WTC11 (cell line): ENCODE measurements at regions not wholly inside any gene's neighbourhood (a gene's known extent, or its start where the extent isn't known, plus 50 kb on each side); places are given as distances from the start of the nearest gene placed in this dataset.

Source experiments
- ATAC-seq: fragments of 200-7000 bp; cut with Tn5 transposase; 2 replicates; pipeline ENCODE4 v1.10.0; 2021; ENCODE audit warnings: mild to moderate bottlenecking, moderate library complexity
- CTCF ChIA-PET: fragments of 300-600 bp; sonication (Branson Sonifier 250); formaldehyde crosslinking; loops from one replicate; lab custom pipeline; 2021; ENCODE audit warnings: antibody characterized with exemption; lab: Charles Lee
- POLR2A ChIA-PET: fragments of 350-600 bp; sonication (Branson Sonifier 250); formaldehyde crosslinking; loops from one replicate; lab custom pipeline; 2021; ENCODE audit warnings: antibody characterized with exemption; lab: Charles Lee
- DNase-seq: peaks from one replicate; pipeline ENCODE4 v3.0.0; 2021; ENCODE audit warnings: low spot score
- H3K27ac Mint-ChIP-seq: 2 replicates; pipeline ENCODE4 v1.8.0; 2021; ENCODE audit warnings: mixed read lengths
- H3K27me3 Mint-ChIP-seq: 2 replicates; pipeline ENCODE4 v1.8.0; 2021; ENCODE audit warnings: low read depth, mild to moderate bottlenecking, moderate library complexity, mixed read lengths
- H3K36me3 Mint-ChIP-seq: 2 replicates; pipeline ENCODE4 v1.8.0; 2021; ENCODE audit warnings: mixed read lengths
- H3K4me1 Mint-ChIP-seq: 2 replicates; pipeline ENCODE4 v1.8.0; 2022; ENCODE audit warnings: mixed read lengths
- H3K4me3 Mint-ChIP-seq: 2 replicates; pipeline ENCODE4 v1.8.0; 2021; ENCODE audit warnings: mild to moderate bottlenecking, moderate library complexity, mixed read lengths
- H3K9me3 Mint-ChIP-seq: 2 replicates; pipeline ENCODE4 v1.8.0; 2021; ENCODE audit warnings: mixed read lengths
- AFF4 ChIP-seq: sonication (generic); formaldehyde crosslinking; IDR thresholded peaks from 2 replicates; pipeline ENCODE4 v1.8.1; 2023; ENCODE audit warnings: mild to moderate bottlenecking, missing genetic modification reagents, borderline replicate concordance
- CREB1 ChIP-seq: sonication (generic); formaldehyde crosslinking; IDR thresholded peaks from 2 replicates; pipeline ENCODE4 v1.8.0; 2023; ENCODE audit warnings: mild to moderate bottlenecking, missing genetic modification reagents
- CREM ChIP-seq: sonication (generic); formaldehyde crosslinking; IDR thresholded peaks from 2 replicates; pipeline ENCODE4 v1.8.1; 2022; ENCODE audit warnings: mild to moderate bottlenecking, missing genetic modification reagents, moderate library complexity
- ERG ChIP-seq: fragments of 250-450 bp; sonication (Bioruptor Pico); IDR thresholded peaks from 2 replicates; pipeline ENCODE4 v1.8.0; 2021; ENCODE audit warnings: mild to moderate bottlenecking
- FOXK1 ChIP-seq: sonication (generic); formaldehyde crosslinking; IDR thresholded peaks from 2 replicates; pipeline ENCODE4 v1.8.0; 2022; ENCODE audit warnings: mild to moderate bottlenecking, moderate library complexity, missing genetic modification reagents
- FOXP4 ChIP-seq: sonication (generic); formaldehyde crosslinking; IDR thresholded peaks from 2 replicates; pipeline ENCODE4 v1.8.0; 2022; ENCODE audit warnings: mild to moderate bottlenecking, missing genetic modification reagents
- GABPB1 ChIP-seq: sonication (generic); formaldehyde crosslinking; IDR thresholded peaks from 2 replicates; pipeline ENCODE4 v1.8.1; 2023; ENCODE audit warnings: mild to moderate bottlenecking, missing genetic modification reagents
- HMGXB4 ChIP-seq: sonication (generic); formaldehyde crosslinking; IDR thresholded peaks from 2 replicates; pipeline ENCODE4 v1.8.1; 2023; ENCODE audit warnings: mild to moderate bottlenecking, moderate library complexity, missing genetic modification reagents
- IRF2 ChIP-seq: sonication (generic); formaldehyde crosslinking; IDR thresholded peaks from 2 replicates; pipeline ENCODE4 v1.8.0; 2022; ENCODE audit warnings: low read depth, missing genetic modification reagents, borderline replicate concordance
- MAX ChIP-seq: sonication (generic); formaldehyde crosslinking; IDR thresholded peaks from 2 replicates; pipeline ENCODE4 v1.8.0; 2022; ENCODE audit warnings: mild to moderate bottlenecking, missing genetic modification reagents
- NFE2L1 ChIP-seq: sonication (generic); formaldehyde crosslinking; IDR thresholded peaks from 2 replicates; pipeline ENCODE4 v1.8.1; 2023; ENCODE audit warnings: missing genetic modification reagents
- NR1H2 ChIP-seq: sonication (generic); formaldehyde crosslinking; IDR thresholded peaks from 2 replicates; pipeline ENCODE4 v1.9.0; 2021; ENCODE audit warnings: mild to moderate bottlenecking, moderate library complexity, missing genetic modification reagents
- NR2C2 ChIP-seq: sonication (generic); formaldehyde crosslinking; IDR thresholded peaks from 2 replicates; pipeline ENCODE4 v1.8.0; 2022; ENCODE audit warnings: mild to moderate bottlenecking, missing genetic modification reagents
- NR3C1 ChIP-seq: sonication (generic); formaldehyde crosslinking; conservative IDR thresholded peaks from 2 replicates; pipeline ENCODE4 v1.8.1; 2023; ENCODE audit warnings: low read depth, mild to moderate bottlenecking, missing genetic modification reagents
- PREB ChIP-seq: sonication (generic); formaldehyde crosslinking; IDR thresholded peaks from 2 replicates; pipeline ENCODE4 v1.8.1; 2022; ENCODE audit warnings: mild to moderate bottlenecking, missing genetic modification reagents, moderate library complexity, borderline replicate concordance
- SP1 ChIP-seq: sonication (generic); formaldehyde crosslinking; conservative IDR thresholded peaks from 2 replicates; pipeline ENCODE4 v1.8.1; 2022; ENCODE audit warnings: missing genetic modification reagents
- ZNF121 ChIP-seq: sonication (generic); formaldehyde crosslinking; IDR thresholded peaks from 2 replicates; pipeline ENCODE4 v1.8.0; 2023; ENCODE audit warnings: missing genetic modification reagents
- ZNF263 ChIP-seq: sonication (generic); formaldehyde crosslinking; IDR thresholded peaks from 2 replicates; pipeline ENCODE4 v1.8.1; 2022; ENCODE audit warnings: low read depth, mild to moderate bottlenecking, moderate library complexity, missing genetic modification reagents
- ZNF423 ChIP-seq: fragments of 250-450 bp; sonication (Bioruptor Pico); IDR thresholded peaks from 2 replicates; pipeline ENCODE4 v2.1.2; 2022; ENCODE audit warnings: mild to moderate bottlenecking, moderate library complexity
- ZNF512 ChIP-seq: sonication (generic); formaldehyde crosslinking; IDR thresholded peaks from 2 replicates; pipeline ENCODE4 v1.8.1; 2022; ENCODE audit warnings: missing genetic modification reagents, borderline replicate concordance

- TF ChIP-seq MAX (peak; percentile 47; the same call in 1 of the 2 replicates), ZNF263 (CRISPR knock-in tag) (no peak)
- peak; percentile 90 for ATAC-seq
- Mint-ChIP-seq H3K4me3 (peak overlapping the region; percentile 52), H3K4me1 (peaks cover 11% of the 10 kb centered on the region), H3K36me3 (no peaks in the 10 kb centered on the region), H3K9me3 (no peaks in the 10 kb centered on the region), H3K27ac (no peak overlapping the region), H3K27me3 (peaks cover 45% of the 10 kb centered on the region)
- peak; percentile 63 for DNase-seq
- POLR2A ChIA-PET = interaction anchor here (1.6 kb wide), 1 partner anchor 23 kb away, joined by 3 read pairs; no protein-coding TSS in a partner anchor
- CTCF ChIA-PET = interaction anchor here (0.5 to 1.1 kb wide), 5 partner anchors 23 to 234 kb away, joined by 3 to 4 read pairs (median 3); no protein-coding TSS in a partner anchor
Measured at GRCh38 chr18:22324191-22325131, 93.3 kb downstream of the CTAGE1 start.

- DNase-seq (no peak), ATAC-seq (no peak)
- peaks cover 24% of the 10 kb centered on the region for H3K27me3 Mint-ChIP-seq
- TF ChIP-seq ERG (CRISPR knock-in tag) (no peak), NR2C2 (CRISPR knock-in tag) (no peak), FOXP4 (CRISPR knock-in tag) (no peak), NR3C1 (CRISPR knock-in tag) (no peak), ZNF423 (CRISPR knock-in tag) (no peak), CREB1 (CRISPR knock-in tag) (no peak), IRF2 (CRISPR knock-in tag) (no peak), SP1 (no peak), NR1H2 (CRISPR knock-in tag) (no peak), ZNF263 (CRISPR knock-in tag) (no peak), ZNF512 (CRISPR knock-in tag) (no peak), HMGXB4 (CRISPR knock-in tag) (no peak), CREM (no peak), GABPB1 (CRISPR knock-in tag) (no peak), ZNF121 (CRISPR knock-in tag) (no peak), NFE2L1 (CRISPR knock-in tag) (no peak), PREB (no peak), FOXK1 (CRISPR knock-in tag) (no peak), AFF4 (no peak)
- CTCF ChIA-PET = no interaction called here
- H3K27ac Mint-ChIP-seq = no peak overlapping the region
- no peaks in the 10 kb centered on the region for H3K9me3 Mint-ChIP-seq
- no peaks in the 10 kb centered on the region for H3K36me3 Mint-ChIP-seq
- H3K4me3 Mint-ChIP-seq = no peak overlapping the region
- POLR2A ChIA-PET = no interaction called here
- peaks cover 11% of the 10 kb centered on the region for H3K4me1 Mint-ChIP-seq
Measured at GRCh38 chr18:22322243-22322691, 95.4 kb downstream of the CTAGE1 start.
